Mesendoderm (in vitro differentiated cells): ENCODE measurements at regions not wholly inside any gene's neighbourhood (a gene's known extent, or its start where the extent isn't known, plus 50 kb on each side); places are given as distances from the start of the nearest gene placed in this dataset.
A peak's percentile ranks its signal among the peaks of the same experiment; 100 is the strongest.
"Not testable (repeated sequence)": the region's sequence is repeated elsewhere in the genome, so short reads cannot be mapped to it uniquely, and the experiment has no call there.

Experiments used
- DNase-seq: peaks from one replicate; pipeline ENCODE4 v3.0.0; 2013
- H2AK5ac ChIP-seq: 2 replicates; pipeline ENCODE4 v1.6.1; 2013; ENCODE audit warnings: low read length, inconsistent platforms
- H2BK120ac ChIP-seq: 2 replicates; pipeline ENCODE4 v1.6.1; 2013; ENCODE audit warnings: low read depth, mild to moderate bottlenecking, low read length, moderate library complexity, mixed read lengths
- H2BK15ac ChIP-seq: replicated peaks from 2 replicates; pipeline ENCODE4 v1.6.1; 2013; ENCODE audit warnings: low read depth, mild to moderate bottlenecking, moderate library complexity
- H2BK5ac ChIP-seq: 2 replicates; pipeline ENCODE4 v1.6.1; 2013; ENCODE audit warnings: low read length, inconsistent platforms
- H3K18ac ChIP-seq: 2 replicates; pipeline ENCODE4 v1.6.1; 2013; ENCODE audit warnings: mild to moderate bottlenecking, low read length, mixed read lengths
- H3K23ac ChIP-seq: one replicate; pipeline ENCODE4 v1.6.1; 2013; ENCODE audit warnings: low read length
- H3K27ac ChIP-seq: 2 replicates; pipeline ENCODE4 v1.5.1; 2013; ENCODE audit warnings: low read depth, mild to moderate bottlenecking, inconsistent platforms, low read length, moderate library complexity
- H3K27me3 ChIP-seq: 2 replicates; pipeline ENCODE4 v1.6.1; 2013; ENCODE audit warnings: low read length, control low read depth, mild to moderate bottlenecking, inconsistent platforms; ENCODE audit not compliant: insufficient read depth, poor library complexity
- H3K36me3 ChIP-seq: 2 replicates; pipeline ENCODE4 v1.6.1; 2013; ENCODE audit warnings: low read length, inconsistent platforms; ENCODE audit not compliant: control insufficient read depth, insufficient read depth
- H3K4ac ChIP-seq: one replicate; pipeline ENCODE4 v1.6.1; 2013; ENCODE audit warnings: low read depth, mild to moderate bottlenecking, low read length, moderate library complexity
- H3K4me1 ChIP-seq: 2 replicates; pipeline ENCODE4 v1.6.1; 2013; ENCODE audit warnings: low read depth, low read length, inconsistent platforms; ENCODE audit not compliant: control insufficient read depth
- H3K4me2 ChIP-seq: 2 replicates; pipeline ENCODE4 v1.6.1; 2013; ENCODE audit warnings: low read length
- H3K4me3 ChIP-seq: 2 replicates; pipeline ENCODE4 v1.5.1; 2013; ENCODE audit warnings: mild to moderate bottlenecking, low read length
- H3K56ac ChIP-seq: one replicate; pipeline ENCODE4 v1.6.1; 2013; ENCODE audit warnings: low read length
- H3K79me1 ChIP-seq: 2 replicates; pipeline ENCODE4 v1.6.1; 2013; ENCODE audit warnings: low read length, inconsistent platforms
- H3K79me2 ChIP-seq: 2 replicates; pipeline ENCODE4 v1.6.1; 2013; ENCODE audit warnings: mild to moderate bottlenecking, low read length; ENCODE audit not compliant: control insufficient read depth, insufficient read depth
- H3K9ac ChIP-seq: 2 replicates; pipeline ENCODE4 v1.6.1; 2013; ENCODE audit warnings: low read length, inconsistent platforms
- H4K5ac ChIP-seq: one replicate; pipeline ENCODE4 v1.6.1; 2013; ENCODE audit warnings: low read length
- H4K8ac ChIP-seq: one replicate; pipeline ENCODE4 v1.6.1; 2013; ENCODE audit warnings: low read depth, mild to moderate bottlenecking, control low read depth, low read length, moderate library complexity
- WGBS: extraction: QIAGEN DNeasy Blood & Tissue Kit; methylation state at CpG from one replicate; pipeline ENCODE4 v1.1.7; 2013; ENCODE audit warnings: low lambda C conversion rate, missing lambda C conversion rate; ENCODE audit not compliant: insufficient coverage; ENCODE audit errors: extremely low coverage; 5-methylcytosine and 5-hydroxymethylcytosine counted together

DNA sequence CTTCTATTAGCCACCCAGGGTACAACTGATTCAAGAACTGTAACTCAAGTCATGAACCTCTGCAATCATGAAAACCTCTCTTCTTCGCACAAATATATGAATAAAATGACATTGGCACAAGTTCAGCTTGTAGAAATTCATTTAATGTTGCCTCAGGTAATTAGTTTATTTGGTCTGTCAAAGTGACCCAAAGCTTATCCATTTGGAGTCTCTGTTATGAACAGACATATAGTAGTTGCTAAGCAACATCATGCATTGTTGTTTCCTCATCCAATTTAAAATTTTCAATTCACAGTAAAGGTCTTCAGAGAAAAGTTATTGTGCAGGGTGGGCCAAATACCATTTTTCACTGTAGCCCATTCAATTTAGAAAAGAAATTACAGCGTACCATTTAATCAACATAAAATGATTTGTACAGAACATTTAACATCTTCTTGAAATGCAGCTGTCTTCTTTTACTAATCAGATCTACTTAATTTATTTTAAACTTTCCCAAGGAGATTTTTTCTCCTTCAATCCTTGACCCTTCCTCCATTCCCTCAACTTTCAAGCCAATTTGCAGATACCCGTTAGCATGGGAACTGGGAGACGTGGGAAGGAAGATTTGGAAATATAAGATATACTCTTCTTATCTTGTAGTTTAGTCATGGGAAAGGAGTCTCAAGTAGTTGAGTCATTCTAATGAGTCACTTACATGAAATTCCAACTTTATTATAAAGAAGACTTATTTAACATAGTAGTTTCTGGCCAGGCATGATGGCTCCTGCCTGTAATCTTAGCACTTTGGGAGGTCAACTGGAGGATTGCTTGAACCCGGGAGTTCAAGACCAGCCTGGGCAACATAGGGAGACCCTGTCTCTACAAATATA, 231.3 kb downstream of the ATPSCKMT start:
- Histone ChIP-seq H3K4me2 (no peak overlapping the region), H3K23ac (no peak overlapping the region), H2BK15ac (no peak overlapping the region), H3K27ac (no peak overlapping the region), H3K4me1 (no peaks in the 10 kb centered on the region), H4K8ac (peak overlapping the region; percentile 28), H3K18ac (no peak overlapping the region), H3K27me3 (no peaks in the 10 kb centered on the region), H3K56ac (no peak overlapping the region), H2BK5ac (no peak overlapping the region), H3K4ac (no peak overlapping the region), H3K4me3 (no peak overlapping the region), H4K5ac (no peak overlapping the region), H3K79me2 (no peaks in the 10 kb centered on the region), H3K9ac (no peak overlapping the region), H2BK120ac (no peak overlapping the region), H3K36me3 (no peaks in the 10 kb centered on the region), H2AK5ac (no peak overlapping the region), H3K79me1 (no peaks in the 10 kb centered on the region)
- WGBS = no CpG with 5 or more reads among the region's 5 CpGs
- peak; percentile 23 for DNase-seq

DNA sequence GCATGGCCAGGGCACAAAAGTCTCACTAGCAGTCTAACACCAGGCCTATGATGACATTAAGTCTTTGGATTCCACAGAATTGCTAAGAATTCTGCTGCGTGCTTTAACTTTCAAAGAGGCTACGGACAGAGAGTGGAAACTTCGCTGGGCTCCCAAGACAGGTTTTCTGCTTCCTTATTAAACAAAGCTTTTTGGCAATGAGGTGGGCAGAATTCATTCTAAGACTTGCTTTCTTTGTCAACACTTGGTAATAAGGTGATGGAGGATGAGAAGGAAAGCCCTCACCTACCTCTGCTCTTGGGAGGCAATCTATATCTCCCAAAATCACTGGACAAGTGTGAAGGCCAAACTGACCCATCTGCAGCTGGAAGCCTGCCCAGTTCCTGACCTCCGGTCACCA, 231.9 kb downstream of the ATPSCKMT start:
- H3K4me2 ChIP-seq = no peak overlapping the region
- H3K56ac ChIP-seq = no peak overlapping the region
- H3K79me1 ChIP-seq = no peaks in the 10 kb centered on the region
- H3K27me3 ChIP-seq = no peaks in the 10 kb centered on the region
- H3K36me3 ChIP-seq = no peaks in the 10 kb centered on the region
- H3K23ac ChIP-seq = no peak overlapping the region
- peak overlapping the region; percentile 56 for H4K8ac ChIP-seq
- H3K4me1 ChIP-seq = no peaks in the 10 kb centered on the region
- H2BK5ac ChIP-seq = no peak overlapping the region
- no peak overlapping the region for H3K9ac ChIP-seq
- no CpG with 5 or more reads among the region's 4 CpGs for WGBS
- no peak overlapping the region for H2BK120ac ChIP-seq
- H4K5ac ChIP-seq = no peak overlapping the region
- no peak overlapping the region for H3K4me3 ChIP-seq
- no peak overlapping the region for H3K4ac ChIP-seq
- H3K18ac ChIP-seq = no peak overlapping the region
- no peak for DNase-seq
- H2BK15ac ChIP-seq = no peak overlapping the region
- H2AK5ac ChIP-seq = no peak overlapping the region
- no peak overlapping the region for H3K27ac ChIP-seq
- no peaks in the 10 kb centered on the region for H3K79me2 ChIP-seq

DNA sequence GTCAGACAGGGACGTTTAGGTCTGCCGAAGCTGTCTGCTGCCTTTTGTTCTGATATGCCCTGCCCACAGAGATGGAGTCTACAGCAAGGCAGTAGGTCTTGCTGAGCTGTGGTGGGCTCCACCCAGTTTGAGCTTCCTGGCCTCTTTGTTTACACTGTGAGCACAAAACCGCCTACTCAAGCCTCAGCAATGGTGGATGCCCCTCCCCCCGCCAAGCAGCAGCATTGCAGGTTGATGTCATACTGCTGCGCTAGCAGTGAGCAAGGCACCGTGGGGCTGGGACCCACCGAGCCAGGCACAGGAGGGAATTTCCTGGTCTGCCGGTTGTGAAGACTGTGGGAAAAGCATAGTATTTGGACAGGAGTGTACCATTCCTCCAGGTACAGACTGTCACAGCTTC, 233.1 kb downstream of the ATPSCKMT start:
- H2BK120ac ChIP-seq, H3K4ac ChIP-seq, H3K4me2 ChIP-seq, H3K56ac ChIP-seq, H3K9ac ChIP-seq, H3K79me1 ChIP-seq, H4K5ac ChIP-seq, H3K4me1 ChIP-seq, H2AK5ac ChIP-seq, H3K36me3 ChIP-seq, H3K23ac ChIP-seq, H2BK15ac ChIP-seq, H4K8ac ChIP-seq, H3K79me2 ChIP-seq, H2BK5ac ChIP-seq, H3K4me3 ChIP-seq, H3K18ac ChIP-seq, H3K27ac ChIP-seq, H3K27me3 ChIP-seq: not testable (repeated sequence)
- no CpG with 5 or more reads among the region's 8 CpGs for WGBS
- peak; percentile 51 for DNase-seq

- not testable (repeated sequence) for H2BK15ac ChIP-seq, H3K27ac ChIP-seq, H4K8ac ChIP-seq, H3K23ac ChIP-seq, H3K18ac ChIP-seq, H3K27me3 ChIP-seq, H4K5ac ChIP-seq, H3K9ac ChIP-seq, H3K36me3 ChIP-seq, H2BK120ac ChIP-seq, DNase-seq, H3K4me1 ChIP-seq, H3K79me2 ChIP-seq, H2AK5ac ChIP-seq, H3K79me1 ChIP-seq, H3K4me2 ChIP-seq, H3K56ac ChIP-seq, H2BK5ac ChIP-seq, H3K4me3 ChIP-seq, H3K4ac ChIP-seq
- WGBS = no CpG with 5 or more reads among the region's 3 CpGs
These were observed 234.0 kb downstream of the ATPSCKMT start for GRCh38 chr5:10015681-10016080.

DNA sequence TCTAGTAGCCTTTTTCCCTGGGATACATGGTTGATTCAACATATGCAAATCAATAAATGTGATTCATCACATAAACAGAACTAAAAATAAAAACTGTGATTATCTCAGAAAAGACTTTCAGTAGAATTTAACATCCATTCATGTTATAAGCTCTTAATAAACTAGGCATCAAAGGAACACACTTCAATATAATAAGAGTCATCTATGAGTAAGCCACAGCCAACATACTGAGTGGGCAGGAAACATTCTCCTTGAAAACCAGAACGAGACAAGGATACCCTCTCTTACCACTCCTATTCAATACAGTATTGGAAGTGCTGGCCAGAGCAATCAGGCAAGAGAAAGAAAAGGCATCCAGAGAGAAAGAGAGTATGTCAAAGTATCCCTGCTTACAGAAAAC, 239.9 kb downstream of the ATPSCKMT start:
- no peak overlapping the region for H4K8ac ChIP-seq
- H3K79me2 ChIP-seq = no peaks in the 10 kb centered on the region
- H3K4ac ChIP-seq = no peak overlapping the region
- H2BK120ac ChIP-seq = no peak overlapping the region
- no peaks in the 10 kb centered on the region for H3K36me3 ChIP-seq
- H2BK5ac ChIP-seq = no peak overlapping the region
- H3K56ac ChIP-seq = no peak overlapping the region
- H3K18ac ChIP-seq = no peak overlapping the region
- H3K23ac ChIP-seq = no peak overlapping the region
- H3K27ac ChIP-seq = no peak overlapping the region
- no peaks in the 10 kb centered on the region for H3K27me3 ChIP-seq
- no peak for DNase-seq
- H3K9ac ChIP-seq = no peak overlapping the region
- no peak overlapping the region for H4K5ac ChIP-seq
- H3K4me2 ChIP-seq = no peak overlapping the region
- no peak overlapping the region for H3K4me3 ChIP-seq
- WGBS = no CpG with 5 or more reads among the region's 1 CpG
- H2BK15ac ChIP-seq = no peak overlapping the region
- H3K79me1 ChIP-seq = no peaks in the 10 kb centered on the region
- no peaks in the 10 kb centered on the region for H3K4me1 ChIP-seq
- H2AK5ac ChIP-seq = no peak overlapping the region

DNA sequence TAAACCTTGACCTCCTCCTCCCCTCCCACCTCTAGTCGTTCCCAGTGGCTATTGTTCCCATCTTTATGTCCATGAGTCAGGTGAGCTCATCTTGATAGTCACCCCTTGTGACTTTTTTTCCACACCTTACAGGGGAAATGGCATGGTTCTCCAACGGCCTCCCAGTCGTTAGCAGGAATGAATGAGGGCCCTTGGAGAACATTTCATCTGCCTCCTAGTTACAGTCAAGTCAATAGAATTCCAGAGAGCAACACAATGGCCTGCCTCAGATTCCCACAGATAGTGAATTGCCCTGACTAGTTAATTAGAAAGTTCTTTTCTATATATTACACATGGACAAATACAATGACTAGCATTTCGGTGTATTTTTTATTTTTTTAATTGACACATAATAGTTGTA, 262.6 kb downstream of the ATPSCKMT start:
- peak; percentile 69 for DNase-seq
- H3K4me3 ChIP-seq = no peak overlapping the region
- no peaks in the 10 kb centered on the region for H3K79me1 ChIP-seq
- no peaks in the 10 kb centered on the region for H3K79me2 ChIP-seq
- WGBS = no CpG with 5 or more reads among the region's 4 CpGs
- H3K27me3 ChIP-seq = no peaks in the 10 kb centered on the region
- H3K27ac ChIP-seq = no peak overlapping the region
- no peak overlapping the region for H3K9ac ChIP-seq
- H3K4ac ChIP-seq = no peak overlapping the region
- H3K4me2 ChIP-seq = no peak overlapping the region
- H4K5ac ChIP-seq = no peak overlapping the region
- H3K4me1 ChIP-seq = peaks cover 2% of the 10 kb centered on the region
- H3K36me3 ChIP-seq = no peaks in the 10 kb centered on the region
- no peak overlapping the region for H4K8ac ChIP-seq
- no peak overlapping the region for H3K56ac ChIP-seq
- H3K23ac ChIP-seq = no peak overlapping the region
- no peak overlapping the region for H2BK5ac ChIP-seq
- H3K18ac ChIP-seq = no peak overlapping the region
- H2BK120ac ChIP-seq = no peak overlapping the region
- H2BK15ac ChIP-seq = no peak overlapping the region
- H2AK5ac ChIP-seq = no peak overlapping the region
